ENCODE measurements at regions not wholly inside any gene's neighbourhood (a gene's known extent, or its start where the extent isn't known, plus 50 kb on each side); places are given as distances from the start of the nearest gene placed in this dataset.

DNA sequence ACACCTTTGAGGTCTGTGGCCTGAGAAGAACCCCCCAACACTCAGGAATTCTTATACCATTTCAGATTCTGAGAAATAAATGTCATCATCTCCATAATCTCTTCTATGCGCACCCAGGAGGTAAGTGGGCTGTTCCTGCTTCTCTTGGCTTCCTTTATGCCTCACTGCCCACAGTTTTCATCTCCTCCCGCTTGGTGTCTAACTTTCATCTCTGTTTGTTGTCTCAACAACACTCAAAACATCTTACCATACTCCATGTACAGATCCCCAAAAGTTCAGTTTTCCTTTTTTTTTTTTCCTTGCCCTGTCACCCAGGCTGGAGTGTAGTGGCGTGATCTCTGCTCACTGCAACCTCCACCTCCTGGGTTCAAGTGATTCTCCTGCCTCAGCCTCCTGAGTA lies 170.2 kb upstream of the FREM1 start:
- Histone ChIP-seq H3K36me3 (no peaks in the 10 kb centered on the region), H3K4me1 (ENCODE audit: low read depth) (no peaks in the 10 kb centered on the region), H3K9me3 (ENCODE audit: low read depth) (no peaks in the 10 kb centered on the region), H3K4me3 (no peak overlapping the region), H3K27ac (no peak overlapping the region), H3K27me3 (no peaks in the 10 kb centered on the region)
- DNase-seq (ENCODE audit: low read depth in 1 of 2, low spot score in 1 of 2) = no peak
- TF ChIP-seq, protein P1, sequence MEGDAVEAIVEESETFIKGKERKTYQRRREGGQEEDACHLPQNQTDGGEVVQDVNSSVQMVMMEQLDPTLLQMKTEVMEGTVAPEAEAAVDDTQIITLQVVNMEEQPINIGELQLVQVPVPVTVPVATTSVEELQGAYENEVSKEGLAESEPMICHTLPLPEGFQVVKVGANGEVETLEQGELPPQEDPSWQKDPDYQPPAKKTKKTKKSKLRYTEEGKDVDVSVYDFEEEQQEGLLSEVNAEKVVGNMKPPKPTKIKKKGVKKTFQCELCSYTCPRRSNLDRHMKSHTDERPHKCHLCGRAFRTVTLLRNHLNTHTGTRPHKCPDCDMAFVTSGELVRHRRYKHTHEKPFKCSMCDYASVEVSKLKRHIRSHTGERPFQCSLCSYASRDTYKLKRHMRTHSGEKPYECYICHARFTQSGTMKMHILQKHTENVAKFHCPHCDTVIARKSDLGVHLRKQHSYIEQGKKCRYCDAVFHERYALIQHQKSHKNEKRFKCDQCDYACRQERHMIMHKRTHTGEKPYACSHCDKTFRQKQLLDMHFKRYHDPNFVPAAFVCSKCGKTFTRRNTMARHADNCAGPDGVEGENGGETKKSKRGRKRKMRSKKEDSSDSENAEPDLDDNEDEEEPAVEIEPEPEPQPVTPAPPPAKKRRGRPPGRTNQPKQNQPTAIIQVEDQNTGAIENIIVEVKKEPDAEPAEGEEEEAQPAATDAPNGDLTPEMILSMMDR (IDR thresholded peaks at IDR 0.05; ENCODE audit: low read depth, low read length) = no peak

DNA sequence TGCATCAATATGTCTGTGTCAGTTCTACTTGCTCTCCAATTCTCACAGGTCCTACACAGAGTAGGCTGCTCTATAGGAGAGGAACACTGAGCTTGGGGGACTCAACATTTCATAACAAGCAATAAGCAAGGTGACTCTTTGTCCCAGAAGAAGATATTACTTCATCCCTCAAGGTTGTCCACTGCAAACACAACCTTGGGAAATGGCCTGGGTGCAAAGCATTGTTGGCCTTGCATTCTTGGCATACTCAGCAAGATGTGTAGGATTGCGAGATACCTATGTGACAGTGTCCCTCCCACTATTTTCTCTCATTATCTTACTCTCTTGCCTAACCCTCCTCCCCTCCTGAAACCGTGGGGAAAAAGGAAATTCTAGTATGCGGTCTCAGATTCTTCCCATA lies 169.8 kb upstream of the FREM1 start:
- no peak for DNase-seq (ENCODE audit: low read depth in 1 of 2, low spot score in 1 of 2)
- Histone ChIP-seq H3K4me3 (no peak overlapping the region), H3K27ac (no peak overlapping the region), H3K36me3 (no peaks in the 10 kb centered on the region), H3K9me3 (ENCODE audit: low read depth) (no peaks in the 10 kb centered on the region), H3K4me1 (ENCODE audit: low read depth) (no peaks in the 10 kb centered on the region), H3K27me3 (no peaks in the 10 kb centered on the region)
- TF ChIP-seq, protein P1 (IDR thresholded peaks at IDR 0.05; ENCODE audit: low read depth, low read length) = no peak

DNA sequence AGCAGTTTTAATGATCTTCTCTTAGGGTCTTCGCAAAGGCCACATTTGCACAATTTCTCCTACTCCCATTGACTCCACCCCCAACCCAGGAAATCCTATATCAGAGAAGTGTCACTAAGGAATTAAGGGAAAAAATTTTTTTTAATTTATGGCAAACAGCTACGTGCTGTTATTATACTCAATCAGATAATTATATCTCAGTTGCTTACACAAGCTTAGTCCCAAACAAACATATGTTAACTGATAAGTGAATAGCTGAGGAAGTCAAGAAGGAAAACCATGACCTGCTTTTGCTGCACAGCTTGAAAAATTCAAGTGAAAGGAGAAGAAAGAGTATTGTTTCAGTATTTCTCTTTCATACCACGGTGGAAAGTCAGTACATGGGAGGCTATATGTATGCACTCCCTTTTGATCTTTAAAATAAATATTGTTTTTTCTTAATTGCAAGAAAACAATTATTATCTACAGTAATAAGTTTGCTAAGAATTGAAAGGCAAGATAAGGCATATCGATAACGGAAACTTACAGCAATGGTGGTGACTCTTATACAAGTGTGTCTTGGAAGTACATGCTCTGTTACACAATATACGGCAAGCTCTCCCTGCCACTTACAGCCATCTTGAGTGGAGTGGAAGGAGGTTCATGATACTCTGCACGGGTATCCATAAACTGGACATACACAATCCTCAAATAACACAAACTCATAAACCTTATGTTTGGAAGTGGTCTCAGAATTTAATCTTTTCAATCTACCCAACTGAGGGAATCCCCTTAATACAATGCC lies 167.9 kb upstream of the FREM1 start:
- TF ChIP-seq, protein P1 (IDR thresholded peaks at IDR 0.05; ENCODE audit: low read depth, low read length) = no peak
- Histone ChIP-seq H3K4me1 (ENCODE audit: low read depth) (no peaks in the 10 kb centered on the region), H3K36me3 (no peaks in the 10 kb centered on the region), H3K27ac (no peak overlapping the region), H3K4me3 (no peak overlapping the region), H3K27me3 (no peaks in the 10 kb centered on the region), H3K9me3 (ENCODE audit: low read depth) (no peaks in the 10 kb centered on the region)
- DNase-seq (ENCODE audit: low read depth in 1 of 2, low spot score in 1 of 2) = no peak

DNA sequence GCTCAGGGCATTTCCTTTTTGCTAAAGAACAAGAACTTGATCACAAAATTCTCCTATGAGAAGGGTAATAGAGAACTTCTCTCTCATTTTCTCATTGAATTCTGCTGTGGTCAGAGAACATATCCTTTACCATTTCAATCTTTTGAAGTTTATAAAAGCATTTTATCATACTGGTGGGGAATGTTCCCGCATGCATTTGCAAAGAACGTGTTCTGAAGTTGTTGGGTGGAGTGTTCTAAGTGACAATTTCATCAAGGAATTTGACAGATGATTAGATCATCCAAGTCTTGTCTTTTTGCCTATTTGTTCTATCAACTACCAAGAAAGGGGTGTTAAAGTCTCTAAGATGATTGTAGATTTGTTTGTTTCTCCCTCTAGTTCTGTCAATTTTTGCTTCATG lies 163.4 kb upstream of the FREM1 start:
- TF ChIP-seq, protein P1 (IDR thresholded peaks at IDR 0.05; ENCODE audit: low read depth, low read length) = no peak
- H3K4me3 ChIP-seq = no peak overlapping the region
- no peaks in the 10 kb centered on the region for H3K36me3 ChIP-seq
- H3K27me3 ChIP-seq = no peaks in the 10 kb centered on the region
- DNase-seq (ENCODE audit: low read depth in 1 of 2, low spot score in 1 of 2) = no peak
- H3K27ac ChIP-seq = no peak overlapping the region
- H3K4me1 ChIP-seq (ENCODE audit: low read depth) = no peaks in the 10 kb centered on the region
- H3K9me3 ChIP-seq (ENCODE audit: low read depth) = no peaks in the 10 kb centered on the region

DNA sequence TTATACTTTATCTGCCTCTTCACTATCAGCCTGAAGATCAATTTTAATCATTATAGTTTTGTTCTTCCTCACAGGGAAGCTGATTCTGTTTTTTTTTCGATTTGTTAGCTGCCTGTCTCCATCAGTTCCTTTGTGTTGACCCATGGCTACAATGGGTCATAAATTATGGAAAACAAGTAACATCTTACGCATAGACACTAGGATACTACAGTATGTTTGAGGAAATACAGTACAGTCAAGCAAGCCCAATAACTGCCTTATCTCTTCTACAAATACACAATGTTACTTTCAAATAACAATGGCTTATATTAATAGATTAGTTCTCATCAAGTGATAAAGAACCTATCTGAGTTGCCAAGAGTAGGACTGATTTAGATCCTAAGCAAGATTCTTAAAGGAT lies 160.5 kb upstream of the FREM1 start:
- no peak for DNase-seq (ENCODE audit: low read depth in 1 of 2, low spot score in 1 of 2)
- H3K4me3 ChIP-seq = no peak overlapping the region
- no peaks in the 10 kb centered on the region for H3K9me3 ChIP-seq (ENCODE audit: low read depth)
- H3K27me3 ChIP-seq = no peaks in the 10 kb centered on the region
- H3K36me3 ChIP-seq = no peaks in the 10 kb centered on the region
- H3K4me1 ChIP-seq (ENCODE audit: low read depth) = no peaks in the 10 kb centered on the region
- H3K27ac ChIP-seq = no peak overlapping the region
- TF ChIP-seq, protein P1 (IDR thresholded peaks at IDR 0.05; ENCODE audit: low read depth, low read length) = no peak

Measured in cardiac muscle cell (in vitro differentiated cells and primary cell).